NCI-H2196 treated with DMSO at 0.1 percent for 48 hours (cell line): ENCODE measurements at regions not wholly inside any gene's neighbourhood (a gene's known extent, or its start where the extent isn't known, plus 50 kb on each side); places are given as distances from the start of the nearest gene placed in this dataset.
A peak's percentile ranks its signal among the peaks of the same experiment; 100 is the strongest.
"Not testable (repeated sequence)": the region's sequence is repeated elsewhere in the genome, so short reads cannot be mapped to it uniquely, and the experiment has no call there.

Source experiments
- DNase-seq: peaks from one replicate; lab custom pipeline; 2025; ENCODE audit not compliant: unreplicated experiment; lab: John Stamatoyannopoulos, UW

DNA sequence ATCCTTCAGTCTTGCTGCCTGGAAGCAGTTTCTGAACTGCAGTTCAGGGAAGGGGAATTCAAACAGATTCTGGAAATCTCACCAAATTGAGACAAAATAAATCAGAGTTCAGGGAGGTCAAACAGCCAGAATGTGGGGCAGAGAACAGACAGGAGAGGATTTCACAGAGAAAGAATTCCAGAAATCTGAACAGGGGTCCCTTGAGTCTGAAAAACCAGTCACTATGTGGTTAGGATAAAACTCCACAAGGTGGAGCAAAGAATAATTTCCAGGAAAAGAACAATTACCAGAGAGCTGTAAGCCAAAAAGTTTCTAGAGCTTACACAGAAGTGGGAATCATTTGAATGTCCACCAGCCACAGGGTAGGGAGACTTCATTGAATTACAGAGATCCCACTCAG, 84.7 kb downstream of the URB2 start:
- no peak for DNase-seq

DNA sequence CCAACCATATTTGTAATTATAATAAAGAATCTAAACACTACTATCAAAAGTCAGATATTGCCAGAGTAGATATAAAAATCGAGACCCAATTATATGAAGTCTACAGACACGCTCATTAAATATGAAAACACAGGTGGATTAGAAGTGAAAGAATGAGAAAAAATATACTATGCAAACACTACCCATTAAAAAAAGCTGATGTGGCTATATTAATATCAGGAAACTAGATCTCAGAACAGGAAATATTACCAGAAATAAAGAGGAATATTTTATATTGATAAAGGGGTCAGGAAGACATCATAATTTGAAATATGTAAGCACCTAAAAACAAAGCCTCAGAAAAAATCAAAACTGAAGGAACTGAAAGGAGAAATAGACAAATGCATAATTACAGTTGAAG, 88.3 kb downstream of the URB2 start:
- no peak for DNase-seq

DNA sequence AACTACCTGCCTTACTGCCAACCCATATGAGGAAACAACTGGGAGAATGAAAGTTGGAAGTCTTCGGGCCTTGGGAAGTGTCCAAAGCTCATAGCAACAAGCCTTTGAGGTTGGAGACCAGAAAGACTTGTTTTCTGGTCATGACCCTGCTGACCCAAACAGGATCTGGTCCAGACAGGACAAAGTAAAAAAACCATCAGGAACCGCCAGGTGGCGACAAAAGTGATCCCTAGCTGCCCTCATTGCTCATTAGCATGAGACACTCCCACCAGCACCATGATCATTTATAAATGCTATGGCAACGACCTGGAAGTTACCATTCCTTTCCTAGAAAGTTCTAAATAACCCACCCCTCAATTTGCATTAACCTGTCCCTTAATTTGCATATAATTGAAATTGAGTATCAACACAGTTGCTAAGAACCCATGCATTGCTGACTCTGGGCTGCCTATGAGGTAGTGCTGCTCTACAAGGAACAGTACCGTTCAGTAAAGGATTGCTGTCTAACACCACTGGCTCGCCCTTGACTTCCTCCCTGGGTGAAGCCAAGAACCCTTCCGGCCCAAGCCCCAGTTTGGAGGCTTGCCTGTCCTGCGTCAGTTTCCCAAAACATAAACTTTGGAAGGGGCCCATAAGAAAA, 89.0 kb downstream of the URB2 start:
- peak; percentile 14 for DNase-seq

DNA sequence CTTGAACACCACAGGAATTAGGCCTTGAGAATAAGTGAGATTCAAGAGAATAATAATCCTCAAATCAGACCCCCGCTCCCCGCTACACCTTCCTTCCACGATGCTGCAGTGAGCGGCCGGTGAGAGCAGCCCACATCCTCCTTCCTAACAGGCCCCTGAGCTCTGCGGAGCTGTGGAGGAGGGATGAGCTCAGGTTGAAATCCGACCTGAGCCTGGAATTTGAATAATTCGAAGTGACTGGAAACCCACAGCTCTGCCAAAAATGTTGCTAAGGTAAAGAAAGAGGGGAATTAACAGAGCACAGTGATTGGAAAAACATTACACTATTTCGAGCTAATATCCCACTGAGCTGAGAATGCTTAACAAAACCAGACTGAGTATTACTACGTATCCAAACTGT, 90.0 kb downstream of the URB2 start:
- DNase-seq = no peak

DNA sequence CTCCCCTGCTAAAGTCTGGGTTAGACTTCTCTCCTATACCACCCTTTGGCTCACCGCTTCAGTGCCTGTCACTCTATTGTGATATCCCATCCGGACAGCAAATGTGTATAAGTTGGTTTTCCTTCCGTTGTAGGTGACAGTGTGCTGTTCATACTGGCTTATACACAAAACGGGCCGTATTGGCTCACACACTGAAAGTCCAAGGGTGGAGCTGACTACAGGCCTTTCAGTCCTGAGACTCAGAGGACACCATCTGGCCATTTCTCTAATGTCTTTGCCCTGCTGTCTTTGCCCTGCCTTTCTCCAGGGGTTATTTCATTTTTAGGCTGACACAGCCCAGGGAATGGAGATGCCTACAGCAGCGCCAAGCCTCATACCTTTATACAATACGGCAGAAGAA, 90.7 kb downstream of the URB2 start:
- no peak for DNase-seq

DNA sequence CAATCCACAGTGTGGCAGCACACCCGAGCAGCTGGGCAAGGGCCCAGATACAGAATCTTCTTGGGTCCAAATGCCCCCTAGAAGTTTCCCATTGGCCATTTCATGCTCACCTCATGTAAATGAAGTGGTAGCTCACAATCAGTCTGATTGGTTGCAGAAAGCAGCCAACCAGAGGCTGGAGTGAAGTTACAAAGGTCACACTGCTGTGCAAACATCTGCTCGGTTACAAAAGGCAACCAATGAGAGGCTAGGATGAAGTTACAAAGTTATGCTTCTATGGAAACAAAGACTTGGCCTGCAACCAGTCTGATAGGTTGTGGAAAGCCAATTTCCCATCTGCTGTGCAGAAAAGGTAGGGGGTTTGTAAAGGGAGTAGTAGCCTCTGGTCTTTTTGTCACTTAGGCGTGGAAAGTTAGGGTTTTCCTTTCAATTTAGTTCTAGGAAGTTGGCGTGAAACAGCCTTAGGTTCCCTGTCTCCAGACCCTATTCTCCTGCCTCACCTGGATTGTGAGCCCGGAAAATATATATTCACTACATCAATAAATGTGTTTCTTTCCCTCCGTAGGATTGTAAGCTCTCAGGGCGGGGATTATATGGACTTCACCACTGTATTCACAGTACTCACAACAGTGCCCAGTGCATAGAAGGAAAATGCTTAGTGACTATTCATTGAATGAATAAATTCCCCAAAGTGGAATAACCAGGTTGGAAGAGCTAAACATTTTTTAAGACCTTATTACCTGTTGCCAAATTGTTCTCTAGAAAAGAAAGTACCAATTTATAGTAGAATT, 91.9 kb downstream of the URB2 start:
- no peak for DNase-seq

DNA sequence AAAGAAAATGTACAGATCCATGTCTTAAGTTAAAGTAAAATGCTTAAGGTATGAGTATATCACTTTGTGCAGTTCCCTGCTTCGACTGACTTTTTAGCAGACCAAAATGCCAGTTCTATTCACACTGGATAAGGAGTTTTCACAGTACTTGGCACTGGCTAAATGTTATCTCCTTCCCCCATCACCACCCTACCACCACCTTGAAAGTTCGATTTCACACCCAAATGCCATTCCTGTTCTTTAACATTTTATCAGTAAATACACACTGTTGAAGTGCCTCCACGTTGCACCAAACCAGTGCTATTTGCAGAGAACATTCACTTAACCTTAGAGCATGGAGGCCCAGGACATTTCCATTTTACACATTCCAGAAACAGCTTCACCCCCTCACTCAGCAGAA, 100.0 kb downstream of the URB2 start:
- DNase-seq = no peak

DNA sequence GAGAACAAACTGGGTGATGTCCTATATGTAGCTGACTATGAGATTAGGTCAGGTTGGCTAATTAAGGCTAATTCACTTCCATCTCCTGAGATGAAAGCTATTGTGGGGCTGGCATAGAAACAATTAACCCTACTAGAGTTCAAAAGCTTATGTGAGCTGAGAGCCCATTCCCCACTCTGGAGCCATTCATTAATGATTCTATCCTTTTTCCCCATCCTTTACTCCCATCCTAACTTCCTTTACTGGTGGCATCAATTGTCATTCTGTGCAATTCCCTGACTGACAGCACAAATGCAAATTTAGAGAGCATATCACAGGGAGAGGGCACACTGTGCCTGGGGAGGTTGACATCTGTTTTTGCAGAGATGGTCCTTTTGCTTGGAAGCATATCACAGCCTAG, 103.9 kb downstream of the URB2 start:
- no peak for DNase-seq

DNA sequence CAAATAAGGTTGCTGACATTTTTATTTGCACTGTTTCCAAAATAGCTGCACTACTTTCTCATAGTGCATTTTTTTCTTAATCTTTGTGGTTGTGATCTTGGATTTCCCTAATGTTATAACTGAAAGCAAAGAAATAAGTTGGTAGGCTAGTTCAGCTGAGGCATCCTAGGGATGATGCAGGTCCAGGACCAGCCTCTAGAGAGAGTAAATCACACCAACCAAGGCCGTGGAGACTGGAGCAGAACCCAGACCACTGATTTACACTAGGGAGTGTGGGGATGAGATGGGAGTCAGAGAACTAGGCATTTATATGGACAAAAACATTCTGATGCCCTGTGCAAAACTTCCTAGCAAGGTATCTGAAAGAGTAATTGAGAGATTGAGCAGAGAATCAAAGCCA, 104.5 kb downstream of the URB2 start:
- DNase-seq = no peak

DNA sequence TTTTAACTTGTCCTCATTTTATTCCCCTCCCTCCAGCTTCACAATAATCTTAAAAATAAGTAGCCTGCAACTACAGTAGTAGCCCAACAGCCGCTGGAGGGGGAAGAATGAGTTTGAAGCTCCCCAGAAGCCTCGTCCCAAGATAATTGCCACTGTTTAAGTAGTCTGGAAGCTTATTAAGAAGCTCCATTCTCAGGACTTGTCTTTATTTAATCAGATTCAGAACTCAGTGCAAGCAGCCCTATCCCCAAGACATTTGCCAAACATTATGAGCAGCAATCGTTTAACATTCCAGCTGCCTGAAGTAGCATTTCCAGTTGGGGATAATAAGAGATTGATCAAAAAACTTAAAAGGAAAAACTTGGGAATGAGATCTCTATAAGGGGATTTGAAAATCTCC, 106.0 kb downstream of the URB2 start:
- DNase-seq = no peak

DNA sequence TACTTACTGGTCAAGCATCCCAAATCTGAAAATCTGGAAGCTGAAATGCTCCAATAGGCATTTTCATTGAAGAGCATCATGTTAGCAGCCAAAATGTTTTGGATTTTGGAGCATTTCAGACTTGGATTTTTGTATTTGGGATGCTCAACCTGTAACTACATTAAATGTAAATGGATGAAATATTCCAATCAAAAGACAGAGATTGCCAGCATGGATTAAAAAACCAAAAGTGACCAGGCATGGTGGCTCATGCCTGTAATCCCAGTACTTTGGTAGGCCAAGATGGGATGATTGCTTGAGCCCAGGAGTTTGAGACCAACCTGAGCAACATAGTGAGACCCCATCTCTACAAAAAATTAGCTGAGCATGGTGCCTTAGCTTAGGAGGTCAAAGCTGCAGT, 110.3 kb downstream of the URB2 start:
- no peak for DNase-seq

DNA sequence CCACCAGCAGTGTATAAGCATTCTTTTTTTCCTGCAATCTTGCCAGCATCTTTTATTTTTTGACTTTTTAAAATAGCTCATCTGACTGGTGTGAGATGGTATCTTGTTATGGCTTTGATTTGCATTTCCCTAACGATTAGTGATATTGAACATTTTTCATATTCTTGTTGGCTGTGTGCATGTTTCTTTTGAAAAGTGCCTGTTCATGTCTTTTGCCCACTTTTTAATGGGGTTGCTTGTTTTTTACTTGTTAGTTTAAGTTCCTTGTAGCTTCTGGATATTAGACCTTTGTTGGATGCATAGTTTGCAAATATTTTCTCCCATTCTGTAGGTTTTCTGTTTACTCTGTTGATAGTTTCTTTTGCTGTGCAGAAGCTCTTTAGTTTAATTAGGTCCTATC, 116.6 kb downstream of the URB2 start:
- not testable (repeated sequence) for DNase-seq

DNA sequence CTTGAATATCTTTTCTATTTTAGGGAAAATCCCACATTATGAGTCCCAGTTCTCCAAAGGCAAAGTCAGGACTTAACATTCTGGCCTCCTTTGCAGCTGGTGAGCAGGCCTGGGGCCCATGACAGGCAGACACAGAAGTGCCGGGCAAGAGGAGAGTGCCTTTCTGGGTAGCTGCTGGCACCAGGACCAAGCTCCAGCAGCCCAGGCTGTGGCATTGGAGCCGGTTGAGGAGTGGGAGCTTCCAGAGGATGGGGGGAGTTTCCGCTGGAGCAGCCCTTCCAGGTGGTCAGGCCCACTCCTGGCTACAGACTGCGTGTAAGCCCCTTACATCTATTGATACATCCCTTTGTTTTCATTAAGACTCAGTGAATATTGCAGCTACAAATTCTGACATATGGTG, 123.9 kb downstream of the URB2 start:
- DNase-seq = no peak

DNA sequence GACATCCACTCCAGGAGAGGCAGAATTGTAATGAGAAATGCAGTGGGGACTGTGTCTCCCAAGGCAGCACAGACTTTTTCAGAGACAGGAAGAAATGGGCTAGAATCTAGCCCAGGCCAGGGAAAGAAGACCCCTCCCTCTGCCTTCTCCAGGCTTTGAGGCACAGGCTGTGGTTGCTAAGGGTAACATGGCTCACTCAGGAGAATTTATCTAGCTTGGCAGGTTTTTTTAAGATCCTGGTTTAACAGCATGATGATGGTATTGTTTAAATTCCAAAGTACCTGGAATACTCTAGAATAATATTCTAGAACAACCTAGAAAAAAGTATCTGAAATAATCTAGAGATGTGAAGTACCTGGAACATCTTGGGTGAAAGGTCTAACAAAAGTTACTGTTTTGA, 125.6 kb downstream of the URB2 start:
- no peak for DNase-seq

DNA sequence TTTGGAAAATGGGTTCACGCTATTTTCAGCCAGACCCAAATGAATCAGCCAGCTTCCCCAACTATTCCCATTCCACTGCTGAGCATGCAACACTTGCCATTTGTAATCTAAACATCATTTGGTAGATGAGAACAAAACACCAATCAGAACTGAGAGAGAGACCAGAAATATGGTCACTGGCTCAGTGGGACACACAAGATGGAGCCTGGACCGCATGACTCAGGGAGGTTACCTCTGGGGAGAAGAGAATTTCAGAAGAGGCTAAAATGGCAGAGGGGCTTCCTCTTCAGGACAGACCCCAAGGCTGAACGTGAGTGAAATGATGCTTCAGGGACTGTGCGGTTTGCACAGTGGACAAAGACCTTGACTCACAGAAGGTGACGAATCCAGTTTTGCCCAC, 126.6 kb downstream of the URB2 start:
- no peak for DNase-seq

DNA sequence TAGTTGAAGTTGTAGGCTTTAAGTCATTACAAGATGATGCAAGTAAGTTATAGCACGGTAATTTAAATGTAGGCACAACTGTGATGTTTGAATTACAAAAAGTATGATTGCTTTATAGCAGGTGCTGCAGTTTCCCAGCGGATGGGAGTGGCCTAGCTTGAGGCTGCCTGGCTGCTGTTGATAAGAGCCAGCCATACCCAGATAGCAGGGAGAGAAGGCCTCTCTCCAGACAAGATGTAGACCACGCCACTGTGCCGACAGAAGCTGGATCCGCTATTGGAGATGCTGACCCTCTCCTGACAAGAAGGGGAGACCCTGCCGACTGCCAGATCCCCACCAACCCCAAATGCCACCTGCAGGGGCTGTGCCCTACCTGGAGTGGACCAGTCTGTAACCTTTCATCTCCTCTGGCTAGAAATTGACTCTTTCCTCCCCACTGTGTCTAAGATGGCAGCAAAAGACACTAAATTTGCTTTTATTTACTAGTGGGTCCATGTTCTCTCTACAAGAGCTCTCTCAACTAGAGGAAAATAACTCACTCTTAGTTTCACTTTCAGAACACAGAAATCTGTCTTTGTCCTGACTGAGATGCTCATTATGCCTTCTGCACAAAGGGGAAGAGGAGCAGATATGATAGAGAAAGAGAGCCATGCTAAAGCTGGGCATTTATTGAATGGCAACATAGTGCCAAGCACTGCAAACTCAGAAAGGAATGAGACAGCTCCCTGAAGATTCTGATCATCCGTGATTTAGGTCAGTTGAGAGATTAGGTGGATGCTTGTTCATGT, 127.9 kb downstream of the URB2 start:
- no peak for DNase-seq

DNA sequence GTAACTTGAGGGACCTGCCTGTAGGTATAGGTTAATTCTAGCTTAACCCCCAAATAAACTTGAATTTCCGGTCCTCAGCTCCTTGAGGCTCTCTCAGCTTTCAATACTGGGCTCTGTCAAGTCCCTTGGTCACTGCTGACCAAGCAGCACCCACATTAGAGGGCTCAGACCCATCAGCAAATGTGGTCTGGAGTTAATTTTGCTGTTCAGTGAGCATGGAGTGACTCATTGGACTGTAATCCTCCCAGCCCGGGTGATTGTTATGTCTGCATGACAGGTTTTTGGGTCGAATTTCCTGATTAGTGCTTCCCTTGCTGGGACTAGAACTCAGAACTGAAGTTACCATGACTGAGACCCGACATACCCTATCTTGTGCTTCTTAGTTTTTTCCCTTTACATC, 130.6 kb downstream of the URB2 start:
- no peak for DNase-seq

DNA sequence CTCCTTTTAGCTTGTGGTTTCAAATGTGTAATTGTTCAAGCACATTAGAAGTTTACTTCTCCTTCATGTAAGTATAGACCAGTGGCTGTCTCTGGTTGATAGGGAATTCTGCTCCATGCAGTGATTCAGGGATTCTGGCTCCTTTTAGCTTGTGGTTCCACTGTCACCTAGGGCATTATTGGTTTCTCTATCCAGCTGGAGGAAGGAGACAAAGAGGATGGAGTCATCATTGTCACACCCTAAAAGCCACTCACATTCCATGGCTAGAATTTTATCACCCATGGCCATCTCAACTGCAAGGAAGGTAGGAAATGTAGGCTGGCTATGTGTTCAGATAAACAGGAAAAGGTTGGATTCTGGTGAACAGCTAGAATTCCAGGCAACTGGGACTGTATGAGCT, 131.2 kb downstream of the URB2 start:
- no peak for DNase-seq

DNA sequence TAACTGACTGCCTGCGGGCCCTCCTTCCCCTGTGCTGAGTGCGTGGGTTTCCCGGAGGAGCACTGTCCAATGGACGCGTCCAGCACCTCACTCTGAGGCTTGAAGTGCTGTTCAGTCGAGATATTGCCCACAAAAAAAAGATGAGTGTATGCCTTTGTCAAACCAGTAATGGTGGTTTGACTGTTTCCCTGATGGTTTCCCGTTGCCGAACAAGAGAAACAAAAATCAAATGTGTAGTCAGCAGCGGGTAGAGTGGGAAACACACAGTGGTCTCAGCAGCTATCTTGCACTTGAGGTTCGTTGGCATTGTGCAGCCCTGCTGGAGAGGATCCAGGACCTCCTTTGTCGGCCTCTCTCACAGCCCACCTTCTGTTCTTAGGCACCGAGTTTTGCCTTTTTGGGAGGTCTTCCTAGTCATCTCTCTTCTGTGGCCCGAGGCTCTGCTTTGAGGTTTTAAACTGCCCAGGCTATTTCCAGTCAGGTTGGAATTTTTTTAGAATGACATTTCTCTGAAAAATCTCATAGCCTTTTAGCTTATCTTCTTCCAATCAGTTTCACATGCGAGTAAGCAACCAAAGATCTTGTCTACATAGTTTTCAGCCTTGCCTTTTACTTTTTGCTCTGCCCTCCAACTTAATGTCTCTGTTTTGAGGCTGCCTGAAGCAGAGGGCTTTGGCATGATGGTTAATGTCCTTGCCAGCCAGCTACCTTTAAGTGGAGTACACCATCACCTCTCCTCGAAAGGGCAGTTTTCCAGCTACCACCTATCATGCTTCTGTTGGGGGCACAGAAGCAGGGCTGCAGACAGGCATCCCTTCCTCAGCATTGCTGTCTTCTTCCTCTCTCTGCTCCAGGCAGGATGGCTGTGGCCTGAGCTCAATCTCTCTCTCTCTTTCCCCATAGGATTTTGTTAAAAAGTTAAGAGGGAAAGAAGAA, 132.3 kb downstream of the URB2 start:
- no peak for DNase-seq

DNA sequence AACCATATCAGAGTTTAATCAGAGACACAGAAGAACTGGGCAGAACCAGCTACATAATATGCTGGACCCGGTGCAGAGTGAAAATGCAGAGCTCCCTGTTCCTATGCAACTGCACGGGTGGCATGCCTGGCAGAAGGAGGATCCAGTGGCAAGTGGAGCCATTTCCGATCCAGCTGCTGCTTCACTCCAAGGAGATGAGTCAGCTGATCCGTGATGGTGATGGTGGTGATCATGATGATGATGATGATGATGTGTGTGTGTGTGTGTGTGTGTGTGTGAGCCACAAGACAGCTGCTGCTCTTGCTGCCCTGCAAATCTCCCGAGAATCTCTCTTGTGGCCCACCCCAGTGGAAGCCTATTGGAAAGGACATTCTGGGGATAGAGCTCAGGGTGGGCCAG, 133.0 kb downstream of the URB2 start:
- DNase-seq = no peak

DNA sequence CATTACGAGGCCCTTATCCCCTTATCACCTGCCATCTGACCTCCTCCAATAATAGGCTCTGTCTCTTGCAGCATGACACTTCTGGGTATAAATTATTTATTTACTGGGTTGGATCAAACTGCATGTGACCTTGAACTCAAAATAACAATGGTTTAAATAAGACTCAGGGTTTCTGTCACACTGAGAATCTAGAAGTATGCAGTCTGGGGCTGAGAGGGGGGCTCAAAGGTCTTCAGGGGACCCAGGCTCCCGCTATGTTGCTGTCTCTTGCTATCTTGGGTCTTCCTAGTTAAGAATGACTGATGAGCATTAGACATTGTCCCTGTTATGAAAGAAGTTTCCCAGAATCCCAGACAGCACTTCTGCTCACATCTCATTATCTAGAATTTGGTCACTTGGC, 133.5 kb downstream of the URB2 start:
- DNase-seq = no peak
